ENCODE measurements at regions not wholly inside any gene's neighbourhood (a gene's known extent, or its start where the extent isn't known, plus 50 kb on each side); places are given as distances from the start of the nearest gene placed in this dataset.

DNA sequence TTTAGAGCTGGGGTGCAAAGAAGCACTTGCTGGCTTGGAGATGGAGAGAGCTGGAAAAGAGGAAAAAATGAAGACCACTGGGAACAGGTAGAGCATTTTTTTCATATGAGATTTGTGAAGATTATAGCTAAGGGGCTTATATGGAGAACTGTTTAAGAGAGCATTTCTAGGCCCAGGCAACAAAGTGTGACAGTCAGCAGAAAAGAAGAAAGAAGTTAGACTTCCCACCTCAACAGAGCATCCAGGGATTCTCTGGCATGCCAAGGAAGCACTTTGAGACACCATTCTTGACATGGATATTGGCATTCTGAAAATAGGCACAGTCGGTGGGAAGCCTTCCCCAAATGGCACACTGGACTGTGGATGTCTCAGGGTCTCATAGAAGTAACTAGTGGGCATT lies 195.5 kb downstream of the KLHL28 start:
- no peaks in the 10 kb centered on the region for H3K9me3 ChIP-seq
- intact Hi-C loops (cut with DNase I): no loop called here
- H3K4me3 ChIP-seq: no peak overlapping the region
- peaks cover 0 to 2% (median 0%) of the 10 kb centered on the region in 3 donors for H3K27me3 ChIP-seq (ENCODE audit: insufficient read depth in 3 of 3, low read length in 2 of 3)
- H3K27ac ChIP-seq: no peak overlapping the region
- no peaks in the 10 kb centered on the region for H3K36me3 ChIP-seq (ENCODE audit: insufficient read depth in 1 of 2, low read depth in 1 of 2)
- ATAC-seq (no peak), DNase-seq (no peak)
- TF ChIP-seq, protein P1, sequence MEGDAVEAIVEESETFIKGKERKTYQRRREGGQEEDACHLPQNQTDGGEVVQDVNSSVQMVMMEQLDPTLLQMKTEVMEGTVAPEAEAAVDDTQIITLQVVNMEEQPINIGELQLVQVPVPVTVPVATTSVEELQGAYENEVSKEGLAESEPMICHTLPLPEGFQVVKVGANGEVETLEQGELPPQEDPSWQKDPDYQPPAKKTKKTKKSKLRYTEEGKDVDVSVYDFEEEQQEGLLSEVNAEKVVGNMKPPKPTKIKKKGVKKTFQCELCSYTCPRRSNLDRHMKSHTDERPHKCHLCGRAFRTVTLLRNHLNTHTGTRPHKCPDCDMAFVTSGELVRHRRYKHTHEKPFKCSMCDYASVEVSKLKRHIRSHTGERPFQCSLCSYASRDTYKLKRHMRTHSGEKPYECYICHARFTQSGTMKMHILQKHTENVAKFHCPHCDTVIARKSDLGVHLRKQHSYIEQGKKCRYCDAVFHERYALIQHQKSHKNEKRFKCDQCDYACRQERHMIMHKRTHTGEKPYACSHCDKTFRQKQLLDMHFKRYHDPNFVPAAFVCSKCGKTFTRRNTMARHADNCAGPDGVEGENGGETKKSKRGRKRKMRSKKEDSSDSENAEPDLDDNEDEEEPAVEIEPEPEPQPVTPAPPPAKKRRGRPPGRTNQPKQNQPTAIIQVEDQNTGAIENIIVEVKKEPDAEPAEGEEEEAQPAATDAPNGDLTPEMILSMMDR (IDR thresholded peaks at IDR 0.05): no peak
- H3K4me1 ChIP-seq: no peaks in the 10 kb centered on the region
- WGBS, 3 donors: 80 to 86% (median 81%) methylated on average over 1 of the region's 1 CpG

DNA sequence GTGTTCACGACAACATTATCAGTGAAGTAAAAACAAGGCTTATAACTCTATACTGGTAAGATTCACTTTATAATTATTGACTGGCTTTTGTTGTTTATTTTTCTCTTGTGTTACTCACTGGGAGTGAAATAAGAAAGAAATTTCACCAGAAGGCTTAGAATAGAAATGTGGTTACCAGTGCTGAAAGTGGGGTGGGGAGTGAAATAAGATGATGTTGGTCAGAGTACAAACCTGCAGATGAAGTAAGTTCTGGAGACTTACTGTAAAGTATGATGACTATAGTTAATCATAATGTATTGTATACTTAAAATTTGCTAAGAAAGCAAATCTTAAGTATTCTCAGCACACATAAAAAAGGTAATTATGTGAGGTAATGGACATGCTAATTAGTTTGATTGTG lies 198.4 kb downstream of the KLHL28 start:
- DNase-seq (no peak), ATAC-seq (no peak)
- Histone ChIP-seq H3K36me3 (ENCODE audit: insufficient read depth in 1 of 2, low read depth in 1 of 2) (no peaks in the 10 kb centered on the region), H3K4me3 (no peak overlapping the region), H3K4me1 (no peaks in the 10 kb centered on the region), H3K27me3 (ENCODE audit: insufficient read depth in 3 of 3, low read length in 2 of 3) (no peaks in the 10 kb centered on the region), H3K27ac (no peak overlapping the region), H3K9me3 (no peaks in the 10 kb centered on the region)
- WGBS, 3 donors: 87 to 90% (median 90%) methylated on average over 1 of the region's 1 CpG
- intact Hi-C loops (cut with DNase I): no loop called here
- TF ChIP-seq, protein P1 (IDR thresholded peaks at IDR 0.05): no peak

GRCh38 chr14:44759277-44759676 lies 202.5 kb downstream of the KLHL28 start:
- Histone ChIP-seq H3K4me1 (no peaks in the 10 kb centered on the region), H3K36me3 (ENCODE audit: insufficient read depth in 1 of 2, low read depth in 1 of 2) (no peaks in the 10 kb centered on the region), H3K27me3 (ENCODE audit: insufficient read depth in 3 of 3, low read length in 2 of 3) (no peaks in the 10 kb centered on the region), H3K9me3 (no peaks in the 10 kb centered on the region), H3K4me3 (no peak overlapping the region), H3K27ac (no peak overlapping the region)
- TF ChIP-seq, protein P1 (IDR thresholded peaks at IDR 0.05): no peak
- WGBS, 3 donors: 72 to 75% (median 74%) methylated on average over 2 of the region's 2 CpGs
- DNase-seq (no peak), ATAC-seq (no peak)
- intact Hi-C loops (cut with DNase I): no loop called here

- ATAC-seq (no peak), DNase-seq (no peak)
- 52 to 62% (median 55%) methylated on average over 3 of the region's 3 CpGs for WGBS, 3 donors
- Histone ChIP-seq H3K27me3 (ENCODE audit: insufficient read depth in 3 of 3, low read length in 2 of 3) (no peaks in the 10 kb centered on the region), H3K9me3 (no peaks in the 10 kb centered on the region), H3K4me1 (no peaks in the 10 kb centered on the region), H3K27ac (no peak overlapping the region), H3K4me3 (no peak overlapping the region), H3K36me3 (ENCODE audit: insufficient read depth in 1 of 2, low read depth in 1 of 2) (no peaks in the 10 kb centered on the region)
- TF ChIP-seq, protein P1 (IDR thresholded peaks at IDR 0.05): no peak
- intact Hi-C loops (cut with DNase I): no loop called here
These were observed 205.2 kb downstream of the KLHL28 start for GRCh38 chr14:44756554-44756953.

- no peaks in the 10 kb centered on the region for H3K27me3 ChIP-seq (ENCODE audit: insufficient read depth in 3 of 3, low read length in 2 of 3)
- intact Hi-C loops (cut with DNase I): no loop called here
- no peaks in the 10 kb centered on the region for H3K36me3 ChIP-seq (ENCODE audit: insufficient read depth in 1 of 2, low read depth in 1 of 2)
- no peaks in the 10 kb centered on the region for H3K4me1 ChIP-seq
- no peak overlapping the region for H3K4me3 ChIP-seq
- no peaks in the 10 kb centered on the region for H3K9me3 ChIP-seq
- 79 to 93% (median 92%) methylated on average over 1 of the region's 1 CpG for WGBS, 3 donors
- ATAC-seq (no peak), DNase-seq (no peak)
- TF ChIP-seq, protein P1 (IDR thresholded peaks at IDR 0.05): no peak
- H3K27ac ChIP-seq: no peak overlapping the region
These were observed 216.4 kb downstream of the KLHL28 start for GRCh38 chr14:44745371-44745770.

All from psoas muscle (tissue), 7 donors.